Fibroblast of mammary gland (primary cell): ENCODE measurements at regions not wholly inside any gene's neighbourhood (a gene's known extent, or its start where the extent isn't known, plus 50 kb on each side); places are given as distances from the start of the nearest gene placed in this dataset.
A peak's percentile ranks its signal among the peaks of the same experiment; 100 is the strongest.

Experiments
- DNase-seq: peaks from one replicate; pipeline ENCODE4 v3.0.0-alpha.2; 2010; ENCODE audit warnings: low read depth
- H3K4me3 ChIP-seq: 2 replicates; pipeline ENCODE4 v1.5.1; 2011; ENCODE audit warnings: low read depth, mild to moderate bottlenecking, low read length, moderate library complexity; ENCODE audit not compliant: control insufficient read depth
- CTCF ChIP-seq: conservative IDR thresholded peaks from 2 replicates; pipeline ENCODE4 v1.5.1; 2011; ENCODE audit warnings: low read depth, low read length, inconsistent platforms; ENCODE audit not compliant: control insufficient read depth, insufficient read depth

GRCh38 chr2:57937456-57937855 lies 109.2 kb upstream of the VRK2 start:
- no peak for TF ChIP-seq CTCF
- DNase-seq, result no peak

GRCh38 chr2:57941816-57942215 lies 104.8 kb upstream of the VRK2 start:
- DNase-seq, result no peak
- H3K4me3 ChIP-seq, result no peak overlapping the region
- no peak for TF ChIP-seq CTCF

More at GRCh38 chr2:57937456-57937855, 109.2 kb upstream of the VRK2 start:
- H3K4me3 ChIP-seq, result no peak overlapping the region

GRCh38 chr2:57943315-57943714 lies 103.3 kb upstream of the VRK2 start:
- no peak overlapping the region for H3K4me3 ChIP-seq
- DNase-seq, result peak; percentile 16
- TF ChIP-seq CTCF, result no peak

GRCh38 chr2:57947398-57947797 lies 99.2 kb upstream of the VRK2 start:
- no peak overlapping the region for H3K4me3 ChIP-seq
- DNase-seq, result peak; percentile 19
- TF ChIP-seq CTCF, result no peak

GRCh38 chr2:57954020-57954419 lies 92.6 kb upstream of the VRK2 start:
- no peak for DNase-seq
- H3K4me3 ChIP-seq, result no peak overlapping the region
- no peak for TF ChIP-seq CTCF

GRCh38 chr2:57957238-57957637 lies 89.4 kb upstream of the VRK2 start:
- TF ChIP-seq CTCF, result no peak
- DNase-seq, result no peak
- H3K4me3 ChIP-seq, result no peak overlapping the region

GRCh38 chr2:57959390-57959789 lies 87.2 kb upstream of the VRK2 start:
- DNase-seq, result no peak
- TF ChIP-seq CTCF, result no peak
- no peak overlapping the region for H3K4me3 ChIP-seq
